ENCODE measurements at regions not wholly inside any gene's neighbourhood (a gene's known extent, or its start where the extent isn't known, plus 50 kb on each side); places are given as distances from the start of the nearest gene placed in this dataset.

- no peak for TF ChIP-seq POLR2A (IDR thresholded peaks at IDR 0.05)
- TF ChIP-seq, protein P1, sequence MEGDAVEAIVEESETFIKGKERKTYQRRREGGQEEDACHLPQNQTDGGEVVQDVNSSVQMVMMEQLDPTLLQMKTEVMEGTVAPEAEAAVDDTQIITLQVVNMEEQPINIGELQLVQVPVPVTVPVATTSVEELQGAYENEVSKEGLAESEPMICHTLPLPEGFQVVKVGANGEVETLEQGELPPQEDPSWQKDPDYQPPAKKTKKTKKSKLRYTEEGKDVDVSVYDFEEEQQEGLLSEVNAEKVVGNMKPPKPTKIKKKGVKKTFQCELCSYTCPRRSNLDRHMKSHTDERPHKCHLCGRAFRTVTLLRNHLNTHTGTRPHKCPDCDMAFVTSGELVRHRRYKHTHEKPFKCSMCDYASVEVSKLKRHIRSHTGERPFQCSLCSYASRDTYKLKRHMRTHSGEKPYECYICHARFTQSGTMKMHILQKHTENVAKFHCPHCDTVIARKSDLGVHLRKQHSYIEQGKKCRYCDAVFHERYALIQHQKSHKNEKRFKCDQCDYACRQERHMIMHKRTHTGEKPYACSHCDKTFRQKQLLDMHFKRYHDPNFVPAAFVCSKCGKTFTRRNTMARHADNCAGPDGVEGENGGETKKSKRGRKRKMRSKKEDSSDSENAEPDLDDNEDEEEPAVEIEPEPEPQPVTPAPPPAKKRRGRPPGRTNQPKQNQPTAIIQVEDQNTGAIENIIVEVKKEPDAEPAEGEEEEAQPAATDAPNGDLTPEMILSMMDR (IDR thresholded peaks at IDR 0.05): no peak
Observed at GRCh38 chr15:36389107-36389506, 190.3 kb upstream of the CDIN1 start.

Data from adrenal gland (tissue), 5 donors.